DOHH2 (cell line): ENCODE measurements at regions not wholly inside any gene's neighbourhood (a gene's known extent, or its start where the extent isn't known, plus 50 kb on each side); places are given as distances from the start of the nearest gene placed in this dataset.

Source experiments
- H3F3A ChIP-seq: fragments of 200-600 bp; sonication (generic), shearing (Covaris generic); 2 replicates; pipeline ENCODE4 v1.6.0; 2016; ENCODE audit warnings: antibody characterized with exemption, mild to moderate bottlenecking; ENCODE audit not compliant: control insufficient read depth, insufficient read depth
- H3K27ac ChIP-seq: fragments of 200-600 bp; sonication (generic); 2 replicates; pipeline ENCODE4 v1.5.1; 2014; ENCODE audit warnings: low read depth, mild to moderate bottlenecking, low read length, moderate library complexity
- H3K27me3 ChIP-seq: fragments of 200-600 bp; sonication (generic); 2 replicates; pipeline ENCODE4 v1.6.1; 2014; ENCODE audit warnings: mild to moderate bottlenecking, low read length, mixed read lengths; ENCODE audit not compliant: control insufficient read depth
- H3K36me3 ChIP-seq: fragments of 200-600 bp; sonication (generic); 2 replicates; pipeline ENCODE4 v1.6.1; 2014; ENCODE audit warnings: mild to moderate bottlenecking, low read length, moderate library complexity, mixed read lengths; ENCODE audit not compliant: control insufficient read depth
- H3K4me1 ChIP-seq: fragments of 200-600 bp; sonication (generic); 2 replicates; pipeline ENCODE4 v1.6.1; 2014; ENCODE audit warnings: mild to moderate bottlenecking, low read length, mixed read lengths; ENCODE audit not compliant: control insufficient read depth
- H3K4me2 ChIP-seq: fragments of 200-600 bp; sonication (generic); 2 replicates; pipeline ENCODE4 v1.6.0; 2014; ENCODE audit warnings: mild to moderate bottlenecking, low read length, moderate library complexity
- H3K4me3 ChIP-seq: fragments of 200-600 bp; sonication (generic); 2 replicates; pipeline ENCODE4 v1.5.1; 2014; ENCODE audit warnings: mild to moderate bottlenecking, low read length, mixed read lengths
- H3K79me2 ChIP-seq: fragments of 200-600 bp; sonication (generic); 2 replicates; pipeline ENCODE4 v1.6.1; 2014; ENCODE audit warnings: mild to moderate bottlenecking, low read length, mixed read lengths; ENCODE audit not compliant: control insufficient read depth
- H3K9me2 ChIP-seq: fragments of 200-600 bp; sonication (generic); replicated peaks from 2 replicates; pipeline ENCODE4 v1.6.1; 2014; ENCODE audit warnings: mild to moderate bottlenecking, low read length, mixed read lengths; ENCODE audit not compliant: control insufficient read depth
- H3K9me3 ChIP-seq: fragments of 200-600 bp; sonication (generic); 2 replicates; pipeline ENCODE4 v1.6.1; 2014; ENCODE audit warnings: antibody characterized with exemption, low read length, mixed read lengths; ENCODE audit not compliant: control insufficient read depth, insufficient read depth
- H4K20me1 ChIP-seq: fragments of 200-600 bp; sonication (generic); 2 replicates; pipeline ENCODE4 v1.6.0; 2014; ENCODE audit warnings: low read depth, mild to moderate bottlenecking, antibody characterized with exemption, low read length, moderate library complexity; ENCODE audit not compliant: control insufficient read depth, insufficient read depth
- CTCF ChIP-seq: fragments of 200-600 bp; sonication (generic); IDR thresholded peaks from one replicate; pipeline ENCODE4 v1.5.1; 2014; ENCODE audit warnings: antibody characterized with exemption, mild to moderate bottlenecking, low read depth, low read length; ENCODE audit not compliant: poor library complexity, severe bottlenecking
- EZH2phosphoT487 ChIP-seq: fragments of 200-600 bp; sonication (generic); IDR thresholded peaks from 2 replicates; pipeline ENCODE4 v1.6.1; 2017; ENCODE audit warnings: borderline replicate concordance, mild to moderate bottlenecking, antibody characterized with exemption, low read length, moderate library complexity, mixed read lengths

GRCh38 chr20:6836821-6837374, 69.4 kb downstream of the BMP2 start:
- Histone ChIP-seq H3K36me3 (no peaks in the 10 kb centered on the region), H3K4me1 (no peaks in the 10 kb centered on the region), H3K9me3 (no peaks in the 10 kb centered on the region), H3K9me2 (no peaks in the 10 kb centered on the region), H3K4me3 (no peak overlapping the region), H3F3A (no peaks in the 10 kb centered on the region), H3K27me3 (no peaks in the 10 kb centered on the region), H4K20me1 (no peaks in the 10 kb centered on the region), H3K79me2 (no peaks in the 10 kb centered on the region), H3K4me2 (no peak overlapping the region), H3K27ac (no peak overlapping the region)
- no peak for TF ChIP-seq EZH2phosphoT487
- no peak for TF ChIP-seq CTCF

- Histone ChIP-seq H3K4me1 (no peaks in the 10 kb centered on the region), H3K27me3 (no peaks in the 10 kb centered on the region), H3K4me3 (no peak overlapping the region), H3K9me3 (no peaks in the 10 kb centered on the region), H3K9me2 (no peaks in the 10 kb centered on the region), H3K36me3 (no peaks in the 10 kb centered on the region), H3F3A (no peaks in the 10 kb centered on the region), H4K20me1 (no peaks in the 10 kb centered on the region), H3K4me2 (no peak overlapping the region), H3K27ac (no peak overlapping the region), H3K79me2 (no peaks in the 10 kb centered on the region)
- TF ChIP-seq EZH2phosphoT487 (no peak), CTCF (no peak)
Measured at GRCh38 chr20:6837730-6838129, 70.2 kb downstream of the BMP2 start.

- TF ChIP-seq EZH2phosphoT487 (no peak), CTCF (no peak)
- Histone ChIP-seq H3K27me3 (no peaks in the 10 kb centered on the region), H3K4me2 (no peak overlapping the region), H3K4me3 (no peak overlapping the region), H3K9me3 (no peaks in the 10 kb centered on the region), H3K9me2 (no peaks in the 10 kb centered on the region), H3K79me2 (no peaks in the 10 kb centered on the region), H3K4me1 (no peaks in the 10 kb centered on the region), H3F3A (no peaks in the 10 kb centered on the region), H3K36me3 (no peaks in the 10 kb centered on the region), H4K20me1 (no peaks in the 10 kb centered on the region), H3K27ac (no peak overlapping the region)
Measured at GRCh38 chr20:6838181-6838826, 70.8 kb downstream of the BMP2 start.
